Urothelium cell line (cell line): ENCODE measurements at regions not wholly inside any gene's neighbourhood (a gene's known extent, or its start where the extent isn't known, plus 50 kb on each side); places are given as distances from the start of the nearest gene placed in this dataset.

Experiments
- DNase-seq: peaks from one replicate; pipeline ENCODE4 v3.0.0; 2011; ENCODE audit warnings: low spot score, mixed read lengths
- FAIRE-seq: peaks from 2 replicates; lab custom pipeline; 2011; peaks lifted over from hg19 to GRCh38; lab: Jason Lieb, UNC

GRCh38 chr3:76657909-76658308 is 382.0 kb upstream of the ROBO2 start:
- no peak for DNase-seq

GRCh38 chr3:76661527-76662250 is 378.2 kb upstream of the ROBO2 start:
- DNase-seq (no peak), FAIRE-seq (no peak)

More at GRCh38 chr3:76657909-76658308, 382.0 kb upstream of the ROBO2 start:
- FAIRE-seq, result no peak

- no peak for FAIRE-seq
Measured at GRCh38 chr3:76664816-76665215, 375.1 kb upstream of the ROBO2 start.

GRCh38 chr3:76668653-76669052 is 371.2 kb upstream of the ROBO2 start:
- FAIRE-seq (no peak), DNase-seq (no peak)

More at GRCh38 chr3:76664816-76665215, 375.1 kb upstream of the ROBO2 start:
- no peak for DNase-seq

- no peak for DNase-seq
Measured at GRCh38 chr3:76669322-76669721, 370.6 kb upstream of the ROBO2 start.

GRCh38 chr3:76673171-76673570 is 366.7 kb upstream of the ROBO2 start:
- FAIRE-seq, result no peak

More at GRCh38 chr3:76669322-76669721, 370.6 kb upstream of the ROBO2 start:
- FAIRE-seq, result no peak

GRCh38 chr3:76679541-76679940 is 360.4 kb upstream of the ROBO2 start:
- no peak for FAIRE-seq
- DNase-seq, result no peak

More at GRCh38 chr3:76673171-76673570, 366.7 kb upstream of the ROBO2 start:
- DNase-seq, result no peak

GRCh38 chr3:76683256-76683655 is 356.6 kb upstream of the ROBO2 start:
- FAIRE-seq (no peak), DNase-seq (no peak)

- DNase-seq, result no peak
- no peak for FAIRE-seq
Measured at GRCh38 chr3:76684946-76685345, 355.0 kb upstream of the ROBO2 start.

GRCh38 chr3:76685858-76686257 is 354.0 kb upstream of the ROBO2 start:
- FAIRE-seq (no peak), DNase-seq (no peak)

GRCh38 chr3:76687019-76687418 is 352.9 kb upstream of the ROBO2 start:
- no peak for DNase-seq
- FAIRE-seq, result no peak

- DNase-seq, result no peak
- FAIRE-seq, result no peak
Measured at GRCh38 chr3:76694063-76694462, 345.8 kb upstream of the ROBO2 start.

GRCh38 chr3:76698136-76698706 is 341.7 kb upstream of the ROBO2 start:
- no peak for DNase-seq
- no peak for FAIRE-seq

GRCh38 chr3:76699846-76700245 is 340.1 kb upstream of the ROBO2 start:
- DNase-seq (no peak), FAIRE-seq (no peak)

GRCh38 chr3:76700323-76700722 is 339.6 kb upstream of the ROBO2 start:
- DNase-seq (no peak), FAIRE-seq (no peak)

- FAIRE-seq (no peak), DNase-seq (no peak)
Measured at GRCh38 chr3:76702676-76703075, 337.2 kb upstream of the ROBO2 start.

GRCh38 chr3:76715426-76715825 is 324.5 kb upstream of the ROBO2 start:
- no peak for DNase-seq
- FAIRE-seq, result no peak

- no peak for DNase-seq
- FAIRE-seq, result no peak
Measured at GRCh38 chr3:76723366-76723765, 316.5 kb upstream of the ROBO2 start.

GRCh38 chr3:76724075-76724474 is 315.8 kb upstream of the ROBO2 start:
- DNase-seq (no peak), FAIRE-seq (no peak)

GRCh38 chr3:76724706-76725105 is 315.2 kb upstream of the ROBO2 start:
- DNase-seq (no peak), FAIRE-seq (no peak)

- FAIRE-seq (no peak), DNase-seq (no peak)
Measured at GRCh38 chr3:76726034-76726433, 313.9 kb upstream of the ROBO2 start.

GRCh38 chr3:76728426-76728825 is 311.5 kb upstream of the ROBO2 start:
- FAIRE-seq, result no peak
- no peak for DNase-seq

GRCh38 chr3:76731471-76731870 is 308.4 kb upstream of the ROBO2 start:
- FAIRE-seq (no peak), DNase-seq (no peak)
